Kidney epithelial cell (primary cell): ENCODE measurements at regions not wholly inside any gene's neighbourhood (a gene's known extent, or its start where the extent isn't known, plus 50 kb on each side); places are given as distances from the start of the nearest gene placed in this dataset.

Experiments used
- DNase-seq: peaks from one replicate; pipeline ENCODE4 v3.0.0-alpha.2; 2010; ENCODE audit warnings: low read depth
- H3K27me3 ChIP-seq: 2 replicates; pipeline ENCODE4 v1.6.0; 2011; ENCODE audit warnings: low read length; ENCODE audit not compliant: control insufficient read depth, insufficient read depth
- H3K36me3 ChIP-seq: 2 replicates; pipeline ENCODE4 v1.5.1; 2011; ENCODE audit warnings: low read length; ENCODE audit not compliant: control insufficient read depth, insufficient read depth
- H3K4me3 ChIP-seq: 2 replicates; pipeline ENCODE4 v1.5.1; 2011; ENCODE audit warnings: low read depth, mild to moderate bottlenecking, control low read depth, low read length
- CTCF ChIP-seq: IDR thresholded peaks from 2 replicates; pipeline ENCODE4 v1.5.1; 2011; ENCODE audit warnings: mild to moderate bottlenecking, moderate library complexity, low read length, control low read depth, inconsistent platforms; ENCODE audit not compliant: insufficient read depth, poor library complexity, severe bottlenecking

- Histone ChIP-seq H3K27me3 (no peaks in the 10 kb centered on the region), H3K4me3 (no peak overlapping the region), H3K36me3 (no peaks in the 10 kb centered on the region)
- DNase-seq: no peak
- no peak for TF ChIP-seq CTCF
These were observed 798.7 kb downstream of the DIPK2A start for GRCh38 chr3:144770281-144770680.

- DNase-seq: peak; percentile 7
- no peaks in the 10 kb centered on the region for H3K27me3 ChIP-seq
- H3K36me3 ChIP-seq: no peaks in the 10 kb centered on the region
- TF ChIP-seq CTCF: peak; percentile 41
- no peak overlapping the region for H3K4me3 ChIP-seq
These were observed 799.3 kb downstream of the DIPK2A start for GRCh38 chr3:144770915-144771351.

- no peak for DNase-seq
- no peak overlapping the region for H3K4me3 ChIP-seq
- H3K27me3 ChIP-seq: no peaks in the 10 kb centered on the region
- no peaks in the 10 kb centered on the region for H3K36me3 ChIP-seq
- no peak for TF ChIP-seq CTCF
These were observed 799.8 kb downstream of the DIPK2A start for GRCh38 chr3:144771381-144771870.

GRCh38 chr3:144772372-144772771, 800.7 kb downstream of the DIPK2A start:
- no peak for DNase-seq
- Histone ChIP-seq H3K27me3 (no peaks in the 10 kb centered on the region), H3K36me3 (no peaks in the 10 kb centered on the region), H3K4me3 (no peak overlapping the region)
- no peak for TF ChIP-seq CTCF

- TF ChIP-seq CTCF: no peak
- H3K27me3 ChIP-seq: no peaks in the 10 kb centered on the region
These were observed 801.7 kb downstream of the DIPK2A start for GRCh38 chr3:144773350-144773749.

GRCh38 chr3:144774897-144775296, 803.3 kb downstream of the DIPK2A start:
- no peaks in the 10 kb centered on the region for H3K36me3 ChIP-seq
- TF ChIP-seq CTCF: no peak
- no peak for DNase-seq
- H3K4me3 ChIP-seq: no peak overlapping the region
- no peaks in the 10 kb centered on the region for H3K27me3 ChIP-seq

More at GRCh38 chr3:144773350-144773749, 801.7 kb downstream of the DIPK2A start:
- DNase-seq: no peak
- H3K4me3 ChIP-seq: no peak overlapping the region
- no peaks in the 10 kb centered on the region for H3K36me3 ChIP-seq
